SK-N-SH treated with all-trans-retinoic acid at 6 μM for 48 hours (cell line): ENCODE measurements at regions not wholly inside any gene's neighbourhood (a gene's known extent, or its start where the extent isn't known, plus 50 kb on each side); places are given as distances from the start of the nearest gene placed in this dataset.
"Not testable (repeated sequence)": the region's sequence is repeated elsewhere in the genome, so short reads cannot be mapped to it uniquely, and the experiment has no call there.

Experiments used
- ARNTL ChIP-seq: fragments of 450-650 bp; formaldehyde crosslinking; IDR thresholded peaks from 2 replicates; pipeline ENCODE4 v1.5.0; 2020; ENCODE audit warnings: low read depth, mild to moderate bottlenecking, moderate library complexity, borderline replicate concordance
- BACH2 ChIP-seq: fragments of 250-450 bp; sonication (Bioruptor Pico); IDR thresholded peaks from 2 replicates; pipeline ENCODE4 v1.9.0; 2021; ENCODE audit warnings: mild to moderate bottlenecking, borderline replicate concordance
- CSRNP3 ChIP-seq: fragments of 250-450 bp; sonication (Bioruptor Pico); IDR thresholded peaks from 2 replicates; pipeline ENCODE4 v1.5.1; 2021; ENCODE audit warnings: mild to moderate bottlenecking, moderate library complexity
- OSR1 ChIP-seq: fragments of 250-450 bp; sonication (Bioruptor Pico); IDR thresholded peaks from 2 replicates; pipeline ENCODE4 v1.8.0; 2022; ENCODE audit warnings: moderate library complexity, mild to moderate bottlenecking, inconsistent platforms
- POU6F1 ChIP-seq: fragments of 250-450 bp; sonication (Bioruptor Pico); IDR thresholded peaks from 2 replicates; pipeline ENCODE4 v1.8.0; 2021; ENCODE audit warnings: low read depth, mild to moderate bottlenecking, moderate library complexity, borderline replicate concordance
- PPARA ChIP-seq: fragments of 250-450 bp; sonication (Bioruptor Pico); IDR thresholded peaks from 2 replicates; pipeline ENCODE4 v1.5.0; 2020; ENCODE audit warnings: mild to moderate bottlenecking, borderline replicate concordance
- RARB ChIP-seq: fragments of 250-450 bp; sonication (Bioruptor Pico); IDR thresholded peaks from 2 replicates; pipeline ENCODE4 v1.8.0; 2021; ENCODE audit warnings: mild to moderate bottlenecking, moderate library complexity
- SNAI2 ChIP-seq: fragments of 250-450 bp; sonication (Bioruptor Pico); IDR thresholded peaks from 2 replicates; pipeline ENCODE4 v1.5.0; 2020; ENCODE audit warnings: mild to moderate bottlenecking, moderate library complexity
- TOX ChIP-seq: fragments of 250-450 bp; sonication (Bioruptor Pico); IDR thresholded peaks from 2 replicates; pipeline ENCODE4 v1.8.0; 2021; ENCODE audit warnings: mild to moderate bottlenecking, moderate library complexity, borderline replicate concordance
- TSHZ2 ChIP-seq: fragments of 250-450 bp; sonication (Bioruptor Pico); IDR thresholded peaks from 2 replicates; pipeline ENCODE4 v1.5.0; 2020; ENCODE audit warnings: mild to moderate bottlenecking, moderate library complexity
- ZFP30 ChIP-seq: fragments of 450-650 bp; formaldehyde crosslinking; IDR thresholded peaks from 2 replicates; pipeline ENCODE4 v1.5.0; 2022; ENCODE audit warnings: mild to moderate bottlenecking, moderate library complexity
- ZNF565 ChIP-seq: fragments of 450-650 bp; formaldehyde crosslinking; conservative IDR thresholded peaks from 2 replicates; pipeline ENCODE4 v1.5.0; 2020; ENCODE audit warnings: low read depth, mild to moderate bottlenecking, moderate library complexity
- ZNF70 ChIP-seq: fragments of 450-650 bp; formaldehyde crosslinking; IDR thresholded peaks from 2 replicates; pipeline ENCODE4 v1.5.0; 2020; ENCODE audit warnings: mild to moderate bottlenecking, moderate library complexity
- TF ChIP-seq, protein P1 (sequence below): fragments of 250-450 bp; sonication (Bioruptor Pico); IDR thresholded peaks from 2 replicates; pipeline ENCODE4 v1.5.1; 2020; ENCODE audit warnings: low read depth, mild to moderate bottlenecking, moderate library complexity

GRCh38 chr17:15813388-15813787 lies 81.3 kb downstream of the TBC1D26 start:
- not testable (repeated sequence) for TF ChIP-seq ZNF565 (CRISPR knock-in tag); ZNF70 (CRISPR knock-in tag); SNAI2 (CRISPR knock-in tag); POU6F1 (CRISPR knock-in tag); TOX; ARNTL (CRISPR knock-in tag); BACH2; OSR1 (CRISPR knock-in tag); RARB; ZFP30 (CRISPR knock-in tag); CSRNP3 (CRISPR knock-in tag); PPARA (CRISPR knock-in tag); TSHZ2 (CRISPR knock-in tag)
- TF ChIP-seq, protein P1, sequence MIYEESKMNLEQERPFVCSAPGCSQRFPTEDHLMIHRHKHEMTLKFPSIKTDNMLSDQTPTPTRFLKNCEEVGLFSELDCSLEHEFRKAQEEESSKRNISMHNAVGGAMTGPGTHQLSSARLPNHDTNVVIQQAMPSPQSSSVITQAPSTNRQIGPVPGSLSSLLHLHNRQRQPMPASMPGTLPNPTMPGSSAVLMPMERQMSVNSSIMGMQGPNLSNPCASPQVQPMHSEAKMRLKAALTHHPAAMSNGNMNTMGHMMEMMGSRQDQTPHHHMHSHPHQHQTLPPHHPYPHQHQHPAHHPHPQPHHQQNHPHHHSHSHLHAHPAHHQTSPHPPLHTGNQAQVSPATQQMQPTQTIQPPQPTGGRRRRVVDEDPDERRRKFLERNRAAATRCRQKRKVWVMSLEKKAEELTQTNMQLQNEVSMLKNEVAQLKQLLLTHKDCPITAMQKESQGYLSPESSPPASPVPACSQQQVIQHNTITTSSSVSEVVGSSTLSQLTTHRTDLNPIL (CRISPR knock-in tag) = not testable (repeated sequence)
